Fibroblast of lung (primary cell): ENCODE measurements at regions not wholly inside any gene's neighbourhood (a gene's known extent, or its start where the extent isn't known, plus 50 kb on each side); places are given as distances from the start of the nearest gene placed in this dataset.

ENCODE experiments used
- DNase-seq, 2 donors: peaks; one replicate each; pipeline versions ENCODE4 v3.0.0 to v3.0.0-alpha.2; 2010; ENCODE audit warnings: low read depth in 2 of 2
- H2AFZ ChIP-seq: 2 replicates; pipeline ENCODE4 v1.5.1; 2012; ENCODE audit warnings: low read length, control low read depth, inconsistent platforms
- H3K27ac ChIP-seq: 2 replicates; pipeline ENCODE4 v1.5.1; 2011; ENCODE audit warnings: low read length, control low read depth; ENCODE audit not compliant: insufficient read depth
- H3K27me3 ChIP-seq: 2 replicates; pipeline ENCODE4 v1.5.1; 2011; ENCODE audit warnings: mild to moderate bottlenecking, low read length; ENCODE audit not compliant: control insufficient read depth, insufficient read depth
- H3K36me3 ChIP-seq: 2 replicates; pipeline ENCODE4 v1.5.1; 2011; ENCODE audit warnings: low read length; ENCODE audit not compliant: control insufficient read depth, insufficient read depth
- H3K4me1 ChIP-seq: 2 replicates; pipeline ENCODE4 v1.5.1; 2011; ENCODE audit warnings: low read length; ENCODE audit not compliant: control insufficient read depth, insufficient read depth; ENCODE audit errors: extremely low read depth
- H3K4me2 ChIP-seq: 2 replicates; pipeline ENCODE4 v1.5.1; 2011; ENCODE audit warnings: low read length, control low read depth; ENCODE audit not compliant: insufficient read depth; ENCODE audit errors: extremely low read depth
- H3K4me3 ChIP-seq, 4 experiments: fragments of 200-600 bp in 1 of 4; sonication (generic) in 1 of 4; replicated peaks in 1 of 4; 2 replicates each; pipeline ENCODE4 v1.5.1; 2011 to 2016; ENCODE audit warnings: low read length in 4 of 4, low read depth in 3 of 4, mild to moderate bottlenecking in 3 of 4, control low read depth in 2 of 4, inconsistent platforms in 1 of 4, mixed read lengths in 1 of 4; ENCODE audit not compliant: insufficient read depth in 1 of 4; ENCODE audit errors: control extremely low read depth in 1 of 4
- H3K79me2 ChIP-seq: 2 replicates; pipeline ENCODE4 v1.5.1; 2012; ENCODE audit warnings: mild to moderate bottlenecking, low read length, inconsistent platforms; ENCODE audit not compliant: control insufficient read depth, insufficient read depth
- H3K9ac ChIP-seq: 2 replicates; pipeline ENCODE4 v1.5.1; 2011; ENCODE audit warnings: mild to moderate bottlenecking, low read length, control low read depth; ENCODE audit not compliant: insufficient read depth
- H3K9me3 ChIP-seq: 2 replicates; pipeline ENCODE4 v1.5.1; 2012; ENCODE audit warnings: low read depth, low read length; ENCODE audit not compliant: control insufficient read depth, insufficient read depth
- H4K20me1 ChIP-seq: 2 replicates; pipeline ENCODE4 v1.5.1; 2011; ENCODE audit warnings: low read length; ENCODE audit not compliant: control insufficient read depth, insufficient read depth; ENCODE audit errors: extremely low read depth
- EZH2 ChIP-seq: IDR thresholded peaks from 2 replicates; pipeline ENCODE4 v1.5.1; 2012; ENCODE audit warnings: low read length, control low read depth, mild to moderate bottlenecking; ENCODE audit errors: missing control alignments
- TF ChIP-seq, protein P1 (sequence below), 2 donors: IDR thresholded peaks in 1 of 2; conservative IDR thresholded peaks in 1 of 2; 1 replicate in 1 of 2; 2 replicates in 1 of 2; pipeline ENCODE4 v1.5.1; 2011 to 2012; ENCODE audit warnings: low read length in 2 of 2, control low read depth in 1 of 2, inconsistent platforms in 1 of 2, low read depth in 1 of 2, mild to moderate bottlenecking in 1 of 2

DNA sequence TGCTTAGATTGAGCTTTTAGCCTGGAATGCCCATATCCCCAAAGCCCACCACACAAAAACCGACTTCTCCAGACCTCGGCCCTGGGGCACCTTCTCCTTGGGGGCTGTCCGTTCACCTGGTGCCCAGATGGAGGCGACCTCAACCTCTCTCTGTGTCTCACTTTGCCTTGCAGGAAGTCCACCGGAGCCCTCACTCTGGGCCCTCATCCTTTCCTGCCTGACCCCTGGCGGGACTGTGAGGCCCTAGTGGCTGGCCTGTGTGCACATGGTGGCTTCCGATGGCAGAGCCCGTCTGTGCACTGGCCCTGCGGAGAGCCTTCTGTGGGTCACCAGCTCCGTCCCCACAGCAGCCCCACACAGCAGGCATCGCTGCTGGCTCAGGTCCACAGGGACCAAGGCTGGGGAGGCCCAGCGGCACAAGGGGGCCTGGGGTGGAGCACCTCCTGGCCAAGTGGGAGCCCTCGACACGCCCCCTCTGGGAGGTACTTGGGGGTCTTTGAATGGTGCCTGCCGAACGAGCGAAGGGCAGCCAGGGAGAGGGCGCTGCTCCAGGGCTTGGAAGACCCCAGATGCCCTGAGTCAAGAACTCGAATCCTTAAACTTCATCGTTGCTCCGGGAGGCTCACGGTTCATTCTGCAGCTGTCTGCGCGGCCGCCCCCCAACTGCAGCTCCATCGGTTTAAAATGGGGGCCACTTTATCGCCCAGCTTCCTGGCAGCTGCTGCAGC is 97.2 kb upstream of the ADRA2C start:
- Histone ChIP-seq H2AFZ (no peak overlapping the region), H3K4me3 (no peak overlapping the region), H3K4me1 (no peaks in the 10 kb centered on the region), H3K9ac (no peak overlapping the region), H3K79me2 (no peaks in the 10 kb centered on the region), H3K4me2 (no peak overlapping the region), H3K9me3 (no peaks in the 10 kb centered on the region), H3K27ac (no peak overlapping the region), H3K36me3 (no peaks in the 10 kb centered on the region), H4K20me1 (no peaks in the 10 kb centered on the region), H3K27me3 (no peaks in the 10 kb centered on the region)
- no peak for DNase-seq
- TF ChIP-seq, protein P1, sequence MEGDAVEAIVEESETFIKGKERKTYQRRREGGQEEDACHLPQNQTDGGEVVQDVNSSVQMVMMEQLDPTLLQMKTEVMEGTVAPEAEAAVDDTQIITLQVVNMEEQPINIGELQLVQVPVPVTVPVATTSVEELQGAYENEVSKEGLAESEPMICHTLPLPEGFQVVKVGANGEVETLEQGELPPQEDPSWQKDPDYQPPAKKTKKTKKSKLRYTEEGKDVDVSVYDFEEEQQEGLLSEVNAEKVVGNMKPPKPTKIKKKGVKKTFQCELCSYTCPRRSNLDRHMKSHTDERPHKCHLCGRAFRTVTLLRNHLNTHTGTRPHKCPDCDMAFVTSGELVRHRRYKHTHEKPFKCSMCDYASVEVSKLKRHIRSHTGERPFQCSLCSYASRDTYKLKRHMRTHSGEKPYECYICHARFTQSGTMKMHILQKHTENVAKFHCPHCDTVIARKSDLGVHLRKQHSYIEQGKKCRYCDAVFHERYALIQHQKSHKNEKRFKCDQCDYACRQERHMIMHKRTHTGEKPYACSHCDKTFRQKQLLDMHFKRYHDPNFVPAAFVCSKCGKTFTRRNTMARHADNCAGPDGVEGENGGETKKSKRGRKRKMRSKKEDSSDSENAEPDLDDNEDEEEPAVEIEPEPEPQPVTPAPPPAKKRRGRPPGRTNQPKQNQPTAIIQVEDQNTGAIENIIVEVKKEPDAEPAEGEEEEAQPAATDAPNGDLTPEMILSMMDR (conservative IDR thresholded peaks at IDR 0.05 in 1 of 2, IDR thresholded peaks at IDR 0.05 in 1 of 2; ENCODE audit: low read depth in 1 of 2, low read length in 2 of 2), result no peak
- TF ChIP-seq EZH2, result no peak

DNA sequence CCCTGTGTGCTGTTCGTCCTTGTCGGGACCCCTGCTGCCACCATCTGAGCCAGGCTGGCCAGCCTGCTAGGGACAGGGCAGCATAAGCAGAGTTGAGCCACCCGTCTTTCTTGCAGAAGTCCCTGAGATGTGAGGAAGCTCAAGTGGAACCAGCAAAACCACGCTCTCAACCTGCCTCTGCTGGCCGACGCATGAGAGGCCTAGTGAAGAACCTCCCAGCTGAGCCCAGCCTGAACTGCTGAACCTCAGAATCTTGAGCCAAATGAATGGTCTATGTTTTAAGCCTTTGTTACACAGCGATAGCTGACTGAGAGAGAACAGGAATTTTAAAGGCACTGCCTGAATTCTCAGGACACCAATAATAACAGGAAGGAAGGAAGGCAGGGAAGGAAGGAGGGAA is 98.9 kb upstream of the ADRA2C start:
- no peak overlapping the region for H3K9ac ChIP-seq
- TF ChIP-seq, protein P1 (conservative IDR thresholded peaks at IDR 0.05 in 1 of 2, IDR thresholded peaks at IDR 0.05 in 1 of 2; ENCODE audit: low read depth in 1 of 2, low read length in 2 of 2), result no peak
- no peak for TF ChIP-seq EZH2
- no peaks in the 10 kb centered on the region for H4K20me1 ChIP-seq
- H3K27ac ChIP-seq, result no peak overlapping the region
- no peak for DNase-seq
- no peaks in the 10 kb centered on the region for H3K4me1 ChIP-seq
- no peak overlapping the region for H3K4me3 ChIP-seq
- H2AFZ ChIP-seq, result no peak overlapping the region
- no peaks in the 10 kb centered on the region for H3K9me3 ChIP-seq
- no peak overlapping the region for H3K4me2 ChIP-seq
- no peaks in the 10 kb centered on the region for H3K36me3 ChIP-seq
- H3K27me3 ChIP-seq, result no peaks in the 10 kb centered on the region
- H3K79me2 ChIP-seq, result no peaks in the 10 kb centered on the region

DNA sequence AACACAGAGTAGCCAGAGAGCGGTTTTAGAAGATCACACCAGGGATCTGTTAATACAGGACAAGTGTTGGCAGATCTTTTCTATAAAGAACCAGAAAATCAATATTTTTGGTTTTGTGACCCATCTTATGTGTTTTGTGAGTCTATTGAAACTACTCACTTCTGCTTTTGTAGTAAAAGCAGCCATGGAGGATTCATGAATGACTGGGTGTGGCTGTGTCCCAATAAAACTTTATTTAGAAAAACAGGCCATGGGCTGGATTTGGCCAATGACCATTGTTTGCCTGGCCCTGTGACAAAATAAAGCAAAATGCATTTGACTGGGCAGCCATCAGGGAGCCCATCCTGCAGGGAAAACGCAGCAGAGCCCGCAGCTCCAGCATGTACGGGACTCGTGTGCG is 99.9 kb upstream of the ADRA2C start:
- TF ChIP-seq EZH2, result no peak
- TF ChIP-seq, protein P1 (conservative IDR thresholded peaks at IDR 0.05 in 1 of 2, IDR thresholded peaks at IDR 0.05 in 1 of 2; ENCODE audit: low read depth in 1 of 2, low read length in 2 of 2), result no peak
- Histone ChIP-seq H3K79me2 (no peaks in the 10 kb centered on the region), H3K4me1 (no peaks in the 10 kb centered on the region), H3K36me3 (no peaks in the 10 kb centered on the region), H3K4me3 (no peak overlapping the region), H3K27ac (no peak overlapping the region), H4K20me1 (no peaks in the 10 kb centered on the region), H3K9me3 (no peaks in the 10 kb centered on the region), H2AFZ (no peak overlapping the region), H3K4me2 (no peak overlapping the region), H3K27me3 (no peaks in the 10 kb centered on the region), H3K9ac (no peak overlapping the region)
- no peak for DNase-seq
